ENCODE measurements at regions not wholly inside any gene's neighbourhood (a gene's known extent, or its start where the extent isn't known, plus 50 kb on each side); places are given as distances from the start of the nearest gene placed in this dataset.

DNA sequence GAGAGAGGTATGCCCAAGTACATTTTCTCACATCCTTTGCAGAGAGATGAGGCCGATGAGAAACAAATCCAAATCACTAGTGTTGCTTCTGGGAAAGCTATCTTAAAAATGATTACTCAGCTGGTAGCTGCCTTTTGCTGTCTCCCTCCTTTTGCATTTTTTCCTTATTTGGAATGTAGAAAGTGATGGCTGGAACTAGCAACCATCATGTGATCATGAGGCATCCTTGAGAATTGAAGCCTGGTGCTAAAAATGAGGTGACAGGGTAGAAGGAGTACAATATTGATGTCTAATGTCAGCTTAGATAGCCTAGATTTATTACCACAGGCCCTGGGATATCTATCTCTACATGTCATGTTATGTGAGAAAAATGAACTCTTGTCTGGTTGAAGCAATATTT lies 109.3 kb upstream of the TAF11L2 start:
- TF ChIP-seq, protein P1, sequence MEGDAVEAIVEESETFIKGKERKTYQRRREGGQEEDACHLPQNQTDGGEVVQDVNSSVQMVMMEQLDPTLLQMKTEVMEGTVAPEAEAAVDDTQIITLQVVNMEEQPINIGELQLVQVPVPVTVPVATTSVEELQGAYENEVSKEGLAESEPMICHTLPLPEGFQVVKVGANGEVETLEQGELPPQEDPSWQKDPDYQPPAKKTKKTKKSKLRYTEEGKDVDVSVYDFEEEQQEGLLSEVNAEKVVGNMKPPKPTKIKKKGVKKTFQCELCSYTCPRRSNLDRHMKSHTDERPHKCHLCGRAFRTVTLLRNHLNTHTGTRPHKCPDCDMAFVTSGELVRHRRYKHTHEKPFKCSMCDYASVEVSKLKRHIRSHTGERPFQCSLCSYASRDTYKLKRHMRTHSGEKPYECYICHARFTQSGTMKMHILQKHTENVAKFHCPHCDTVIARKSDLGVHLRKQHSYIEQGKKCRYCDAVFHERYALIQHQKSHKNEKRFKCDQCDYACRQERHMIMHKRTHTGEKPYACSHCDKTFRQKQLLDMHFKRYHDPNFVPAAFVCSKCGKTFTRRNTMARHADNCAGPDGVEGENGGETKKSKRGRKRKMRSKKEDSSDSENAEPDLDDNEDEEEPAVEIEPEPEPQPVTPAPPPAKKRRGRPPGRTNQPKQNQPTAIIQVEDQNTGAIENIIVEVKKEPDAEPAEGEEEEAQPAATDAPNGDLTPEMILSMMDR (IDR thresholded peaks at IDR 0.05) = no peak
- no peak for TF ChIP-seq POLR2A (IDR thresholded peaks at IDR 0.05)
